ENCODE measurements at regions not wholly inside any gene's neighbourhood (a gene's known extent, or its start where the extent isn't known, plus 50 kb on each side); places are given as distances from the start of the nearest gene placed in this dataset.

DNA sequence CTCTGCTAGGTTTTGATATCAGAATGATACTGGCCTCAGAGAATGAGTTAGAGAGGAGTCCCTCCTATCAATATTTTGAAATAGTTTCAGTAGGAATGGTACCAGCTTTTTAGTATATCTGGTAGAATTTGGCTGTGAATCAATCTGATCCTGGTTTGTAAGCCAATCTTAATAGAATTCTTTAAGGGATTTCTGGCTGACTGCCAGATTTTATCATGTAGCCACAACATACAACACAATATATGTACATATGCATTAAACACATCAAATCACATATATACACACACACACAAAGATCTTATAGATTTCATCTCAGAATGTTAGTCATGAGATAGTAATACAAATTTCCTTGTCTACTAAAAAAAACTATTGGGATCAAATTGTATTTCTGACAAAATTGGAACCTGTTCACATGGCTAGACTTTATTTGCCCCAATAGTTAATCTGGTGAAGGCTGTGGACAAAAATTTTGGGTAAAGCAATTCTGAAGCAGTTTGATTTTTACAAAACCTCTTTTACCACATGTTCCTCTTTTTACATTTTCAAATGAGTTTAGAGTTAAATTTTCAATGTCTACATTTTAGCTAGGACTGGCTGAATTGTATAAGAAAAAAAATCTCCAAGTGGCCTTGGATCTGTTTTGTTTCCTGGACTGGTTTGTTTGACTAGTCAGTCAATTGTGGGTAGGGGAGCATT, 151.7 kb downstream of the FASLG start:
- TF ChIP-seq POLR2A (IDR thresholded peaks at IDR 0.05) (no peak), CTCF (IDR thresholded peaks at IDR 0.05) (no peak)

All from uterus (tissue), 2 donors.